ENCODE measurements at regions not wholly inside any gene's neighbourhood (a gene's known extent, or its start where the extent isn't known, plus 50 kb on each side); places are given as distances from the start of the nearest gene placed in this dataset.

GRCh38 chr2:74080346-74080745 lies 67.4 kb downstream of the BOLA3 start:
- dilution Hi-C loops (cut with MboI; ENCODE audit: extremely low pct_ligation_motif_present, low sequenced_read_pairs): no loop called here
- FAIRE-seq: no peak

More at GRCh38 chr2:74080346-74080745, 67.4 kb downstream of the BOLA3 start:
- H3K79me2 ChIP-seq (ENCODE audit: control insufficient read depth, insufficient read depth, low read length): no peaks in the 10 kb centered on the region
- no peak overlapping the region for H3K4me3 ChIP-seq (replicated peaks in 1 of 3; ENCODE audit: insufficient read depth in 1 of 3, low read depth in 1 of 3, low read length in 3 of 3)
- no peak overlapping the region for H3K9ac ChIP-seq (replicated peaks; ENCODE audit: extremely low read depth, insufficient read depth, low read length)
- H3K27ac ChIP-seq (ENCODE audit: insufficient read depth, low read depth, low read length): no peak overlapping the region
- intact Hi-C loops (cut with micrococcal nuclease): no loop called here
- no peak for DNase-seq (ENCODE audit: low read depth, low spot score)
- H2AFZ ChIP-seq (ENCODE audit: low read depth, low read length): no peak overlapping the region
- no peaks in the 10 kb centered on the region for H3K4me1 ChIP-seq (ENCODE audit: control insufficient read depth, extremely low read depth, insufficient read depth, low read length)
- H3K36me3 ChIP-seq (ENCODE audit: control insufficient read depth in 2 of 2, extremely low read depth in 1 of 2, insufficient read depth in 2 of 2, low read length in 2 of 2): peaks cover 0 to 7% of the 10 kb centered on the region in 2 experiments
- ChIA-PET CTCF (no interaction called here), POLR2A (no interaction called here)
- no peaks in the 10 kb centered on the region for H3K9me3 ChIP-seq (replicated peaks; ENCODE audit: control insufficient read depth, insufficient read depth, low read length)
- no peak for TF ChIP-seq MYC (IDR thresholded peaks at IDR 0.05; ENCODE audit: low read depth, low read length)
- TF ChIP-seq POLR2AphosphoS5 (IDR thresholded peaks at IDR 0.05; ENCODE audit: insufficient read depth, low read depth, low read length): no peak
- no peak for TF ChIP-seq JUN (IDR thresholded peaks at IDR 0.05; ENCODE audit: borderline replicate concordance, insufficient read depth, insufficient read length, low read depth)
- no peak for TF ChIP-seq POLR2A (IDR thresholded peaks at IDR 0.05; ENCODE audit: low read depth, low read length)
- no peak for TF ChIP-seq FOS (IDR thresholded peaks at IDR 0.05; ENCODE audit: borderline replicate concordance, insufficient read depth, low read length)
- no peak for TF ChIP-seq MAX (IDR thresholded peaks at IDR 0.05; ENCODE audit: insufficient read depth, insufficient read length)
- no peak for TF ChIP-seq CTCF (IDR thresholded peaks at IDR 0.05; ENCODE audit: extremely low read depth in 1 of 2, insufficient read depth in 1 of 2, low read depth in 1 of 2, low read length in 2 of 2)
- TF ChIP-seq EZH2 (IDR thresholded peaks at IDR 0.05; ENCODE audit: borderline replicate concordance, low read depth, low read length, severe bottlenecking): no peak
- no peak for TF ChIP-seq GATA2 (IDR thresholded peaks at IDR 0.05; ENCODE audit: insufficient read depth, insufficient read length, low read depth, low read length)
- H3K27me3 ChIP-seq (ENCODE audit: control insufficient read depth in 2 of 2, insufficient read depth in 2 of 2, low read length in 2 of 2): no peaks in the 10 kb centered on the region
- no peaks in the 10 kb centered on the region for H4K20me1 ChIP-seq (replicated peaks; ENCODE audit: control insufficient read depth, extremely low read depth, insufficient read depth, low read length)
- no peak overlapping the region for H3K4me2 ChIP-seq (ENCODE audit: insufficient read depth, low read length)
- no TSS peak for BruUV-seq (replicated peaks)
- no peaks in the 10 kb centered on the region for H3K9me1 ChIP-seq (replicated peaks; ENCODE audit: control insufficient read depth, extremely low read depth, insufficient read depth, low read length)
